ENCODE measurements at regions not wholly inside any gene's neighbourhood (a gene's known extent, or its start where the extent isn't known, plus 50 kb on each side); places are given as distances from the start of the nearest gene placed in this dataset.

- Histone ChIP-seq H3K4me3 (ENCODE audit: low read depth in 2 of 2, low read length in 2 of 2) (no peak overlapping the region), H3K27ac (ENCODE audit: low read length) (no peak overlapping the region), H3K36me3 (ENCODE audit: control insufficient read depth, insufficient read depth, low read length) (no peaks in the 10 kb centered on the region), H3K9me3 (ENCODE audit: control insufficient read depth, insufficient read depth, low read depth, low read length) (no peaks in the 10 kb centered on the region), H3K27me3 (ENCODE audit: control insufficient read depth, insufficient read depth, low read length) (no peaks in the 10 kb centered on the region), H3K4me1 (ENCODE audit: control insufficient read depth, insufficient read depth, low read length) (no peaks in the 10 kb centered on the region)
- intact Hi-C loops (cut with micrococcal nuclease; ENCODE audit: unreplicated experiment) (no loop called here), in situ Hi-C loops (cut with HindIII; ENCODE audit: low pct_unique_long_range_greater_than_20kb, low sequenced_read_pairs) (no loop called here)
- no TSS peak for BruUV-seq (replicated peaks)
- CTCF ChIA-PET: no interaction called here
- ATAC-seq: no peak
- POLR2A ChIA-PET: no interaction called here
- TF ChIP-seq POLR2AphosphoS5 (IDR thresholded peaks at IDR 0.05; ENCODE audit: low read depth, low read length) (no peak), TCF7L2 (IDR thresholded peaks at IDR 0.05; ENCODE audit: low read depth, low read length) (no peak), REST (IDR thresholded peaks at IDR 0.05; ENCODE audit: insufficient read depth in 1 of 2, low read depth in 2 of 2, low read length in 1 of 2) (no peak), CTCF (IDR thresholded peaks at IDR 0.05) (no peak), SIN3A (IDR thresholded peaks at IDR 0.05; ENCODE audit: borderline replicate concordance, insufficient read depth, low read depth, low read length) (no peak)
- no peak for DNase-seq (ENCODE audit: low read depth, low spot score)
Measured at GRCh38 chr5:155772009-155772662, 554.8 kb upstream of the SGCD start.

GRCh38 chr5:155773680-155774079 lies 553.3 kb upstream of the SGCD start:
- H3K27ac ChIP-seq (ENCODE audit: low read length): no peak overlapping the region
- BruUV-seq (replicated peaks): no TSS peak
- ChIA-PET CTCF (no interaction called here), POLR2A (no interaction called here)
- H3K27me3 ChIP-seq (ENCODE audit: control insufficient read depth, insufficient read depth, low read length): no peaks in the 10 kb centered on the region
- TF ChIP-seq TCF7L2 (IDR thresholded peaks at IDR 0.05; ENCODE audit: low read depth, low read length): no peak
- no peak for TF ChIP-seq CTCF (IDR thresholded peaks at IDR 0.05)
- no peak for TF ChIP-seq SIN3A (IDR thresholded peaks at IDR 0.05; ENCODE audit: borderline replicate concordance, insufficient read depth, low read depth, low read length)
- no peak for TF ChIP-seq REST (IDR thresholded peaks at IDR 0.05; ENCODE audit: insufficient read depth in 1 of 2, low read depth in 2 of 2, low read length in 1 of 2)
- no peak for TF ChIP-seq POLR2AphosphoS5 (IDR thresholded peaks at IDR 0.05; ENCODE audit: low read depth, low read length)
- no peaks in the 10 kb centered on the region for H3K9me3 ChIP-seq (ENCODE audit: control insufficient read depth, insufficient read depth, low read depth, low read length)
- no peak overlapping the region for H3K4me3 ChIP-seq (ENCODE audit: low read depth in 2 of 2, low read length in 2 of 2)
- ATAC-seq (no peak), DNase-seq (ENCODE audit: low read depth, low spot score) (no peak)
- no peaks in the 10 kb centered on the region for H3K4me1 ChIP-seq (ENCODE audit: control insufficient read depth, insufficient read depth, low read length)
- intact Hi-C loops (cut with micrococcal nuclease; ENCODE audit: unreplicated experiment): no loop called here
- in situ Hi-C loops (cut with HindIII; ENCODE audit: low pct_unique_long_range_greater_than_20kb, low sequenced_read_pairs): no loop called here
- no peaks in the 10 kb centered on the region for H3K36me3 ChIP-seq (ENCODE audit: control insufficient read depth, insufficient read depth, low read length)
